Neural cell (in vitro differentiated cells): ENCODE measurements at regions not wholly inside any gene's neighbourhood (a gene's known extent, or its start where the extent isn't known, plus 50 kb on each side); places are given as distances from the start of the nearest gene placed in this dataset.

ENCODE experiments used
- EP300 ChIP-seq: fragments of 450-650 bp; conservative IDR thresholded peaks from 2 replicates; pipeline ENCODE4 v1.6.1; 2014; ENCODE audit warnings: antibody characterized with exemption, mild to moderate bottlenecking, moderate library complexity; ENCODE audit not compliant: poor library complexity, severe bottlenecking
- MXI1 ChIP-seq: fragments of 450-650 bp; conservative IDR thresholded peaks from 2 replicates; pipeline ENCODE4 v1.6.1; 2014; ENCODE audit warnings: antibody characterized with exemption, mild to moderate bottlenecking; ENCODE audit not compliant: poor library complexity, severe bottlenecking
- POLR2AphosphoS5 ChIP-seq: IDR thresholded peaks from 2 replicates; pipeline ENCODE4 v1.6.1; 2012
- SMC3 ChIP-seq: fragments of 450-650 bp; conservative IDR thresholded peaks from 2 replicates; pipeline ENCODE4 v1.6.1; 2014; ENCODE audit warnings: antibody characterized with exemption, mild to moderate bottlenecking, moderate library complexity; ENCODE audit not compliant: poor library complexity
- TAF1 ChIP-seq: IDR thresholded peaks from 2 replicates; pipeline ENCODE4 v1.6.1; 2012; ENCODE audit warnings: low read depth
- TF ChIP-seq, protein P1 (sequence below): fragments of 450-650 bp; IDR thresholded peaks from 2 replicates; pipeline ENCODE4 v1.5.1; 2014; ENCODE audit warnings: antibody characterized with exemption, mild to moderate bottlenecking, moderate library complexity; ENCODE audit not compliant: poor library complexity, severe bottlenecking

DNA sequence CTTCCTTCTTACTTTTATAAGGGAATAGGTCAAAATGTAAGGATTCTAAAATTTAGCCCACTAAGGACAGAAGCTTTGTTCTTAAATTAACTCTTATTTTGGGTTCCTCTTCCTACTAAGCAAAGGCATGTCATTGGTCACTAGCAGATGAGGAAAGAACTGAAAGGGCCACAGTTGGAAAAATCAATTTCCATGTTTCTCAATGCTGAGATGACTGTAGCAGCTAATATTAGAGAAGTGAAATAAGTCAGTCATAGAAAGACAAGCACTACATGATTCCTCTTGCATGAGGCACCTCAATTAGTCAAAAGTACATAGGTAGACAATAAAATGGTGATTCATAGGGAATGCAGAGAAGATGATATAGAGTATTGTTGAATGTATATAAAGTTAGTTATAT, 353.7 kb downstream of the RSL24D1 start:
- TF ChIP-seq, protein P1, sequence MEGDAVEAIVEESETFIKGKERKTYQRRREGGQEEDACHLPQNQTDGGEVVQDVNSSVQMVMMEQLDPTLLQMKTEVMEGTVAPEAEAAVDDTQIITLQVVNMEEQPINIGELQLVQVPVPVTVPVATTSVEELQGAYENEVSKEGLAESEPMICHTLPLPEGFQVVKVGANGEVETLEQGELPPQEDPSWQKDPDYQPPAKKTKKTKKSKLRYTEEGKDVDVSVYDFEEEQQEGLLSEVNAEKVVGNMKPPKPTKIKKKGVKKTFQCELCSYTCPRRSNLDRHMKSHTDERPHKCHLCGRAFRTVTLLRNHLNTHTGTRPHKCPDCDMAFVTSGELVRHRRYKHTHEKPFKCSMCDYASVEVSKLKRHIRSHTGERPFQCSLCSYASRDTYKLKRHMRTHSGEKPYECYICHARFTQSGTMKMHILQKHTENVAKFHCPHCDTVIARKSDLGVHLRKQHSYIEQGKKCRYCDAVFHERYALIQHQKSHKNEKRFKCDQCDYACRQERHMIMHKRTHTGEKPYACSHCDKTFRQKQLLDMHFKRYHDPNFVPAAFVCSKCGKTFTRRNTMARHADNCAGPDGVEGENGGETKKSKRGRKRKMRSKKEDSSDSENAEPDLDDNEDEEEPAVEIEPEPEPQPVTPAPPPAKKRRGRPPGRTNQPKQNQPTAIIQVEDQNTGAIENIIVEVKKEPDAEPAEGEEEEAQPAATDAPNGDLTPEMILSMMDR = no peak
- TF ChIP-seq TAF1 = no peak
- TF ChIP-seq SMC3 = no peak
- TF ChIP-seq POLR2AphosphoS5 = no peak
- no peak for TF ChIP-seq MXI1
- TF ChIP-seq EP300 = no peak
